ENCODE measurements at regions not wholly inside any gene's neighbourhood (a gene's known extent, or its start where the extent isn't known, plus 50 kb on each side); places are given as distances from the start of the nearest gene placed in this dataset.

DNA sequence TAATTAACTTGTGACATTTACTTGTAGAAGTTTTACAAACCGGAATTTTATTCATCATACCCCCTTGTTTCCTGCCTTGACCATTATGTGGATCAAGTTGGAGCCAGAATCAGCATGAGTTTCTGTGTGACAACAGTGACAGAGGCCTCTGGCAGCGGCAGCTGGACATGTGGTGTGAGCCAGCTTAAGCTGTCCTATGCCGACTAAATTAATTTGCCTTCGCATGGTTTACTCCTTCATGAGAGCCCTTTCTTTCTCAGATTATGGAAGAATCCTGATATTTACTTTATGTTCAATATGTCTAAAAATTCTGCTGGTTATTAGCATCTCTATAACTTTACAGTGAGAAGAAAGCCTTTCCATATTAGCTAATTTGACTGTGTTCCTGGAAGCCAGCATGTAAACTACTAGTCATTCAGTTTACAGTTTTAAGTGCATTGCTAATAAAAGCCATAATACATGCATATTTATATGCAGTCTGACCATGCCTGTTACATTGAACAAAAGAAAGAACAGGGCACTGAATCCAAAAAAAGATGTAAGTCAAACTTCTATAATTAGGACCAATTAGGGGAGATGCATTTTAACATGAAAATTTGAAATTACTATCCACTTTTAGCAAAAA is 495.8 kb upstream of the ACVR2A start:
- no peak for DNase-seq
- TF ChIP-seq POLR2A (IDR thresholded peaks at IDR 0.05) (no peak), CTCF (IDR thresholded peaks at IDR 0.05) (no peak)
- Histone ChIP-seq H3K9me3 (replicated peaks in 1 of 3) (no peaks in the 10 kb centered on the region), H3K4me3 (no peak overlapping the region), H3K27ac (no peak overlapping the region), H3K36me3 (replicated peaks in 1 of 2) (no peaks in the 10 kb centered on the region), H3K27me3 (no peaks in the 10 kb centered on the region), H3K4me1 (replicated peaks in 1 of 2) (no peaks in the 10 kb centered on the region)
- intact Hi-C loops (cut with DNase I), result no loop called here
- WGBS, 4 donors, result 74 to 83% (median 81%) methylated on average over 4 of the region's 4 CpGs

DNA sequence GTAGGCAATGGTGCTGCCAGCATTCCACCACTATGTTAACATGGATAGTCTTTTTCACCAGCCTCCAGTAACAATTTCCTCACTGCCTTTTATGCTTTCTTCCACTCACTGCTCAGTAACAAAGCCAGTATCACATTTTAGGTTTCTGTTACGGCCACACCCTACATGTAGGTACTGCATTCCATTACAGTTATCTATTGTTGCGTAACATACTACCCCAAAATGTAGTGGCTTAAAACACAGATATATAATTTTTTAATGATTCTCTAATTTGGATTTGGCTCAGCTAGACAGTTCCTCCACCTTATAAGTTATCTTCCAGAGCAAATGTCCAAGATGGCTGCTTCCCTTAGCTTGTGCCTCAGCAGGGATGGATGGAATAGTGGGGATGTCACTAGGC is 498.7 kb upstream of the ACVR2A start:
- Histone ChIP-seq H3K36me3 (replicated peaks in 1 of 2) (no peaks in the 10 kb centered on the region), H3K4me3 (no peak overlapping the region), H3K4me1 (replicated peaks in 1 of 2) (no peaks in the 10 kb centered on the region), H3K27me3 (no peaks in the 10 kb centered on the region), H3K27ac (no peak overlapping the region), H3K9me3 (replicated peaks in 1 of 3) (no peaks in the 10 kb centered on the region)
- no peak for DNase-seq
- intact Hi-C loops (cut with DNase I), result no loop called here
- no peak for TF ChIP-seq CTCF (IDR thresholded peaks at IDR 0.05)
- TF ChIP-seq POLR2A (IDR thresholded peaks at IDR 0.05), result no peak
- WGBS, 4 donors, result 92 to 96% (median 94%) methylated on average over 2 of the region's 2 CpGs

GRCh38 chr2:147345246-147345645 is 499.6 kb upstream of the ACVR2A start:
- no peak overlapping the region for H3K4me3 ChIP-seq
- WGBS, 4 donors, result 93 to 100% (median 95%) methylated on average over 1 of the region's 1 CpG
- H3K9me3 ChIP-seq (replicated peaks in 1 of 3), result no peaks in the 10 kb centered on the region
- no peaks in the 10 kb centered on the region for H3K4me1 ChIP-seq (replicated peaks in 1 of 2)
- no peak for DNase-seq
- H3K27me3 ChIP-seq, result no peaks in the 10 kb centered on the region
- intact Hi-C loops (cut with DNase I), result no loop called here
- TF ChIP-seq CTCF (IDR thresholded peaks at IDR 0.05) (no peak), POLR2A (IDR thresholded peaks at IDR 0.05) (no peak)
- no peak overlapping the region for H3K27ac ChIP-seq
- no peaks in the 10 kb centered on the region for H3K36me3 ChIP-seq (replicated peaks in 1 of 2)

DNA sequence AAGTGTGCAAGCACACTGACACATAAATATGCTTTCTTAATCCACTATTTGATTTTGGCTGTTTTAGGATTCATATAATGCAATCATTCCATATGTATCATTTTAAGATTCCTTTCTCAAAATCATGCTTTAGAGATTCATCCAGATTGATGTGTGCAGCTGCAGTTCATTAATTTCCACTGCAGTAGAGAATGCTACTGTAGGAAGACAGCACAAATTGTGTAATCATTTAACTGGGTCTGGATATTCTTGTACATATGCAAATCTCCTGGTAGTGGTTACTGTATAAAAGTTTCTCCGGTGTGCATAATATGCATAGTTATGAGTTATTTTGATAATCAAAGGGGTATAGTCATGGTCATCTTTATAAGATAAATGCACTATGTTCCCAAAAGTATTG is 502.5 kb upstream of the ACVR2A start:
- no peak for TF ChIP-seq CTCF (IDR thresholded peaks at IDR 0.05)
- TF ChIP-seq POLR2A (IDR thresholded peaks at IDR 0.05), result no peak
- Histone ChIP-seq H3K36me3 (replicated peaks in 1 of 2) (no peaks in the 10 kb centered on the region), H3K9me3 (replicated peaks in 1 of 3) (no peaks in the 10 kb centered on the region), H3K27me3 (no peaks in the 10 kb centered on the region), H3K27ac (no peak overlapping the region), H3K4me3 (no peak overlapping the region), H3K4me1 (replicated peaks in 1 of 2) (no peaks in the 10 kb centered on the region)
- 90 to 94% (median 94%) methylated on average over 1 of the region's 1 CpG for WGBS, 4 donors
- intact Hi-C loops (cut with DNase I), result no loop called here
- DNase-seq, result no peak
